Glomerular visceral epithelial cell (primary cell): ENCODE measurements at regions not wholly inside any gene's neighbourhood (a gene's known extent, or its start where the extent isn't known, plus 50 kb on each side); places are given as distances from the start of the nearest gene placed in this dataset.

ENCODE experiments used
- DNase-seq: peaks from one replicate; pipeline ENCODE4 v3.0.0-alpha.2; 2016; ENCODE audit errors: extremely low spot score

- DNase-seq: no peak
Measured at GRCh38 chr17:12290207-12290606, 269.5 kb downstream of the MAP2K4 start.

DNA sequence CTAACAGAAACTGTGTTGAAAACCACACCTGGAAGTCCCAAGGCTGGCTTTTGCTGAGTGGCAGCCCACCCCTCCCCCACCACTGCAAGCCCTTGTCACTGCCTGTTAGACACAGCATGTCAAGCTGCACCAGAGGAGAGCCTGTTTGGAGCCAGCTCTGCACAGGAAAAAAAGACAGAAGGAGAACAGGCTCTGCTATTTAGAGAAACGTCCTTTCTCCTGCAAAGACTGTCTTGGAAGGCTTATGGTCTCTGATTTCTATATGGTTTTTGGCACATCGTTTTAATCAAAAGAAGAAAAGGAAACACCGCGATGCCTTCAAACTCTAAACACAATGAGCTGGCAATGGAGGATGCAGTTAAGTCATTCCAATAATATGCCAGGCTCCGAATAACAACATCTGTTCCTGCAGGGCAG, 275.5 kb downstream of the MAP2K4 start:
- no peak for DNase-seq

GRCh38 chr17:12301551-12301950, 280.9 kb downstream of the MAP2K4 start:
- DNase-seq: no peak

DNA sequence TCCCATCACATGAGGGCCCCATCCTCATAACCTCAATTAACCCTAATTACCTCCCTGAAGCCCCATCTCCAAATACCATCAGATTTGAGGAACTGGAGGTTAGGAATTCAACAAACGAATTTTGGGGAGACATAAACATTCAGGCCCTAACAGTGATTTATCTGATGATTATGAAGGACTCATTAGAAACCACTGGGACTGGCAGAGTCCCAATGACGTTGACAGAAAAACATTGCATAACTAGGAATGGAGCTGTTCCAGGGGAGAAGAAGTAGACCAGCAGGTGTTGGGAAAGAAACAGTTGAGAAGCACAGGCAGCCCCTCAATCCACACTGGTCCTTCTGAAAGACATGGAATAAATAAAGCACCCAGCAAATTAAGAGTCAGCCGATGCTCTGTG, 282.0 kb downstream of the MAP2K4 start:
- no peak for DNase-seq

GRCh38 chr17:12310811-12311210, 290.1 kb downstream of the MAP2K4 start:
- DNase-seq: no peak

- DNase-seq: no peak
Measured at GRCh38 chr17:12312692-12313091, 292.0 kb downstream of the MAP2K4 start.

- DNase-seq: no peak
Measured at GRCh38 chr17:12313786-12314185, 293.1 kb downstream of the MAP2K4 start.

DNA sequence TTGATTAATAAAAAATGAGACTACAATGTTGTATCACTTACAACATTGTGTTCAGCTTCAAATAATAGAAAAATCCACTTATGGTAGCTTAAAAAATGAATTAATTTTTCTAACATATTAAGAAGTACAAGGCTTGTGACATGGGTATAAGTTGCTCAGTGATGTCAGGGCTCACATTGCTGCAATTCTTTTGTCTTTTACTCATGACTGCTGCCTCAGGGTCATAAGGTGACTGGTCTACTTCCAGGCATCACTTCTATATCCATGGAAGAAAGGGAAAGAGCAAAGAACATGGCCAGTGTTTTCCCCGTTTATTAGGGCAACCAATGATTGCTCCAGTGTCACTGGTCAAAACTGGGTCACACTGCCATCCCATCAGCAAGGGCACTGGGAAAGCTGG, 295.3 kb downstream of the MAP2K4 start:
- no peak for DNase-seq

- no peak for DNase-seq
Measured at GRCh38 chr17:12318571-12319266, 298.0 kb downstream of the MAP2K4 start.

DNA sequence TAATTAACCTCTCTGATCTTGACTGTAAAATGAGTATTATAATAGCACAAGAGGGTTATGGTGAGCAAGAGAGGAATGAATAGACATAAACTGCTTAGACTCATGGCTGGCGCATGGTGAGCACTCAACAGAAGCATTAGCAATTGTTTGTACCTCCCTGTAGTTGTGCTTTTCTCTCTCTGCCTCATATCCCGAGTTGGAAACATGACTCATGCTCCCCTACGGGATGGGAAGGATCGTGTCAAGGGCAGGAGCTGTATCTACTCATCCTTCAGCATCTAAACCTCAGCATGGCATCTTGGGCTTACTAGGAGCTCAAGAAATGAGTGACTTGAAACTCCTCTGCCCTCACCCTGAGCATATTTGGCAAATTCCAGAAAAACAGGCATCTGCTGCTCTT, 299.6 kb downstream of the MAP2K4 start:
- no peak for DNase-seq

DNA sequence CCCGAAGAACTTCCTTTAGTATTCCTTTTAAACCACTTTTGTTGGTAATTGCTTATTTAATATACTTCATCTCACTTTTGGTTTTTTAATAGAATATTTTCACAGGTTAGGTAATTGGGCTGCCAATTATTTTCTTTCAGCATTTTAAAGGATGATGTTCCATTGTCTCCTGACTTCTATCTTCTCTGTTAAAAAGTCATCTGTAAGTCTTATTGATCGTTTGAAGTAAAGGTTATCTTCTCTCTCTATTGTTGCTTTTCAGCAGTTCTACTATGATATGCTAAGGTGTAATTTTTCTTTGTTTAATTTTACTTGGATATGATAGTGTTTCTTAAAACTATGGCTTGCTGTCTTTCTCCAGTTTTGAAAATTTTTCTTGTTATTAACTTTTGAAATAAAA, 307.5 kb downstream of the MAP2K4 start:
- no peak for DNase-seq

DNA sequence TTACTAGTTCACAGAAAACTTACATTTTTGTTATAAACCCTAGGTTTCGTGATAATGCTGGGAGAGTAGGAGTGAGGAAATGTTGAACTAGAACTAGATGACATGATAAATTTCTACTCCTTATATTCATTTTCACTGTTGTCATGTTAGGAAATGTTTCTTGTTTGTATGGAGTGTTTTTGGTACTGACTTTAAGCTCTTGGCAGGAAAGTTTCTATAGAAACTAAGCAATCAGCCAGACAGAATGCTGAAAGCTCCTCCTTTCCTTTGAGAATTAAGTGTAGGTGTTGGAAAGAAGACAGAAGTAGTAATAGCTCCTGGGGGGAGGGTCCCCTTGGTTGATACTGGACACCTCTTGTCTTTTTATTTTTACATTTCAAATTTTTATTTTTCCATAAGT, 309.8 kb downstream of the MAP2K4 start:
- no peak for DNase-seq

DNA sequence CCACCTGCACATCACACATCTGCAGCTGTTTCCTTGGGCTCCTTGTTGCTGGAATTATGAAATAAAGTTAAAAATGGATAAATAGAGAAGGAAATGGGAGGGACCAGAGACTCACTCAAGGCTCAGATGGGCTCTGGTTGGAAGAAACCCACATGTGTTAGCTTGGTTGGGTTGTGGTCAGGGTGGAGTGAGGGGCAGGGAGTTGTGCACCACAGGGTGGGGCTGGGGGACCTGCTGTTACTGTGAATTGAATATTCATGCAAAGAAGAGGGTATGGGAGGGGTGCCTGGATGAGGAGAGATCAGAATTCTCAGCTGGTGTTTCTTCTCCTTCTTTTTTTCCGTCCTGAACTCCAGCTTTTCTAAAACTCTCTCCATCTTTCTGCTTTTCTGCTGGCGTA, 320.7 kb downstream of the MAP2K4 start:
- no peak for DNase-seq

- no peak for DNase-seq
Measured at GRCh38 chr17:12342161-12342560, 321.5 kb downstream of the MAP2K4 start.

- no peak for DNase-seq
Measured at GRCh38 chr17:12342609-12343435, 322.1 kb downstream of the MAP2K4 start.

GRCh38 chr17:12348476-12348875, 317.2 kb upstream of the MYOCD start:
- DNase-seq: no peak

DNA sequence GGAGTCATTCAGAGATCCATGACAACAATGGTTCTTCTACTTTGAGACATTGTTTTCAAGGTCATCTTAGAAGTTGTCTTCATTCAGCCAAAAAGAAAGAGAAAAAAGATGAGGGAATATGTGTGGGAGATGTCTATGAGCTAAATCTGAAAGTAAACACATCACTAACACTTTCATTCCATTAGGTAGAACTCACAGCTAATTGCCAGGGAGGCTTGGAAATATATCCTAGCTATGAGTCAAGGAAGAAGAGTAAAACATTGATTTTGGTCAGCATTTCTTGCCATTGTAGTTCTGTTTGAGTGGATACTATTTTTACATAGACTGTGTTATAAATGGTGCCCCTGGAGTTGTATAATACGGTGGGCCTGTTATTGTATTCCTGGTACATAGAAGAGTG, 316.4 kb upstream of the MYOCD start:
- DNase-seq: no peak

- DNase-seq: no peak
Measured at GRCh38 chr17:12352127-12352526, 313.6 kb upstream of the MYOCD start.

DNA sequence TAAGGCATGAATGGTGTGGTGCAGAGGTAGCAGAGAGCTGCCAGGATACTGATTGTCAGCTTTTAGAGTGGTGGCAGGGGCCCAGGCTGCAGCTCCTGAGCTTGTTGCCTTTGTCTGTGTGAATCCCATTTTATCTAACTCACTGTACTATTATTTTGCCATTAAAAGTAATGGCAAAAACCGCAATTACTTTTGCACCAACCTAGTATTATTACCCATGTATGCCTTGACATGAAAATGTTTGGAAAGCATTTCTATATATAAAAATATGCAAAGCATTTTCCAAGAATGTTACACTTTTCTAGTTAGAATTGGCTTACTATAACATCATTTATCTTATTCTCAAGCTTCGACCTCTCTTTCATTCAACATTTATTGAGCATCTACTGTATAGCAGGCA, 308.1 kb upstream of the MYOCD start:
- no peak for DNase-seq

- DNase-seq: no peak
Measured at GRCh38 chr17:12358477-12358876, 307.2 kb upstream of the MYOCD start.

DNA sequence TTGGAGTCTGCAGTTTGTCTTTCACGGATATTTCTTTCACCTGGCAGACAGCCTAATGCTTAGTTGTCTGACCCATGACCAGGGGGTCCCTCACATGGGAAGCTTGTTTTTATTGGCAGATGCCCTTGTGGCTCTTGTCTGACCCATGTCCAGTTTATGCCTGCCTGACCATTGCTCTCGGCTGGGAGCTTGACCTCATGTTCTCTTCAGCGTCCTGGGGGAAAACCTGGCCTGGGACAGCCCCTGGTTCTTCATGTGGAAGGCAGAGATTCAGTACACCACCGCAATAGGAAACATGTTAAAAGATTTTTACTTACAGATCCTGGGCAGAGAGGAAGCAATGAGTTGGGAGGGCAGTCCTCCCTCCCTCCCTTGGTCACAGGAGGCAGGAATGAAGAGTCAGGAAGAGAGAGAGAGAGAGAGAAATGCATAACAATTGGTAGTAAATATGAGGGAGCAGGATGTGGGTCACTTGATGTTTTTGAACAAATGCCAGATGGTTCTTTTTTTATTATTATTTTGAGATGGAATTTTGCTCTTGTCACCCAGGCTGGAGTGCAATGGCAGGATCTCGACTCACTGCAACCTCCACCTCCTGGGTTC, 302.7 kb upstream of the MYOCD start:
- no peak for DNase-seq

DNA sequence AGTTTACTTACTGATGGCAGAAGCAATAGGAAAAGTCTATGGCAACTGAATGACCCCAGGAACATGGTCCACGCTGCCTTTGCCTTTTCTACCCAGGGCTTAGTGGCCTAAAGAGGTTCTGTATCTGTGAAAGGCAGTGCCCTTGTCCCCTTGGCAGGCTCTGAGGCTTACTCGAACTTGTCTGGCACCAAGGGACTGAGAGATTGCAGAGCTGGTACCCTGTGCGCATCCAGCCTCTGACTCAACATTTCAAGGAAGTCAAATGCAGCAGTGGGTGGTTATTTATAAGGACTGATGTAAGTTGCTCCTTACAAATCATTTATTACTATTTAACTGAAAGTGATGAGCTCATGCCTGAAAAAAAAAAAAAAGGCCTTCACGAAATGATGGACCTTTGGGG, 299.9 kb upstream of the MYOCD start:
- no peak for DNase-seq

DNA sequence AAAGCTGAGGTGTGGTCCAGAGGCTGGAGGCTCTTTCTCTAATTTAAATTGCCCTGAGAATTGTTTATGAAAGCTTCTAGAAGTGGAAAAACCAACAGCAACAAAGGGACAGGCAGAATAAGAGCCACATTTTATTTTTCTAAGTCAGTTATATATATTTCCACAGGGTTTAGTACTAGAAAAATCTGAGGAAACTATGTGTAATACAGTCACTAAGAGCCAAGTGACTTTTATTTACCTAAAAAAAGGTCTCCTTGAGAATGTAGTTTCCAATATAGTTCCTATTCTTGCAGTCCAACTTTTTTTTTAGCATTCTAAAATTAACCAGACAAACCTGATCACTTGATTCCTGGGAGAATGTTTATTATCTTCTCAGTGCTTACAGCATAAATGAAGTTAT, 296.6 kb upstream of the MYOCD start:
- no peak for DNase-seq
